Neuron (in vitro differentiated cells): ENCODE measurements at regions not wholly inside any gene's neighbourhood (a gene's known extent, or its start where the extent isn't known, plus 50 kb on each side); places are given as distances from the start of the nearest gene placed in this dataset.

Experiments used
- H2AFZ ChIP-seq: one replicate; pipeline ENCODE4 v1.6.1; 2013; ENCODE audit warnings: low read depth, mild to moderate bottlenecking, inconsistent platforms, low read length, moderate library complexity
- H3K27me3 ChIP-seq: one replicate; pipeline ENCODE4 v1.6.1; 2013; ENCODE audit warnings: low read length; ENCODE audit not compliant: insufficient read depth
- H3K36me3 ChIP-seq: one replicate; pipeline ENCODE4 v1.6.1; 2013; ENCODE audit warnings: low read length; ENCODE audit not compliant: insufficient read depth
- H3K4me1 ChIP-seq: one replicate; pipeline ENCODE4 v1.6.1; 2013; ENCODE audit warnings: low read length; ENCODE audit not compliant: insufficient read depth
- H3K4me3 ChIP-seq: 2 replicates; pipeline ENCODE4 v1.5.1; 2013; ENCODE audit warnings: mild to moderate bottlenecking, low read length, moderate library complexity
- H3K9me3 ChIP-seq: one replicate; pipeline ENCODE4 v1.6.1; 2013; ENCODE audit warnings: low read length

GRCh38 chr17:34847938-34848337 is 113.3 kb downstream of the CCT6B start:
- H3K27me3 ChIP-seq: peaks cover 8% of the 10 kb centered on the region
- H2AFZ ChIP-seq: no peak overlapping the region
- no peaks in the 10 kb centered on the region for H3K9me3 ChIP-seq
- H3K36me3 ChIP-seq: no peaks in the 10 kb centered on the region
- H3K4me3 ChIP-seq: no peak overlapping the region
- no peaks in the 10 kb centered on the region for H3K4me1 ChIP-seq

- no peak overlapping the region for H2AFZ ChIP-seq
These were observed 116.0 kb downstream of the CCT6B start for GRCh38 chr17:34845296-34845695.

GRCh38 chr17:34843682-34844081 is 117.6 kb downstream of the CCT6B start:
- H3K4me3 ChIP-seq: no peak overlapping the region
- H3K9me3 ChIP-seq: no peaks in the 10 kb centered on the region

More at GRCh38 chr17:34845296-34845695, 116.0 kb downstream of the CCT6B start:
- Histone ChIP-seq H3K4me3 (no peak overlapping the region), H3K9me3 (no peaks in the 10 kb centered on the region), H3K36me3 (no peaks in the 10 kb centered on the region), H3K4me1 (no peaks in the 10 kb centered on the region), H3K27me3 (peaks cover 8% of the 10 kb centered on the region)

DNA sequence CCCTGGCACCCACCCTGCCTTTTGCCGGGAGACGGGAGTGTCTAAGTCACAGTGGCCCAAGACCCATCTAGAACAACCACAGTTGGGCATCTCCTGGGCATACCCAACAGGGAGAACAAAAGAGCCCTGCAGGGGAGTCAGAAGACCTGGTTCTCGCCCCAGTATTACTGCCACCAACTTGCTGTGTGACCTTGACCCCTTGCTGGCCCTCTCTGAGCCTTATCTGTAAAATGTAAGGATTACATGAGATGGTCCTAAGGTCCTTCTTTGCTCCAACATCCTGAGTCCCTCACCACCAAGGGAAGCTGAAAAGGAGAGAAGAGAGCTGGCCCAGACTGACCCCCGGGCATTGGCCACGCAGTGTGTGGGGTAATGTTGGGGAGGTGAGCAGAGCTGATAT is 119.0 kb downstream of the CCT6B start:
- H3K4me3 ChIP-seq: no peak overlapping the region
- peaks cover 6% of the 10 kb centered on the region for H3K27me3 ChIP-seq
- H3K9me3 ChIP-seq: no peaks in the 10 kb centered on the region
- H3K36me3 ChIP-seq: no peaks in the 10 kb centered on the region
- H2AFZ ChIP-seq: no peak overlapping the region
- H3K4me1 ChIP-seq: no peaks in the 10 kb centered on the region

More at GRCh38 chr17:34843682-34844081, 117.6 kb downstream of the CCT6B start:
- no peak overlapping the region for H2AFZ ChIP-seq
- H3K27me3 ChIP-seq: peaks cover 8% of the 10 kb centered on the region
- no peaks in the 10 kb centered on the region for H3K36me3 ChIP-seq
- no peaks in the 10 kb centered on the region for H3K4me1 ChIP-seq

- Histone ChIP-seq H3K9me3 (no peaks in the 10 kb centered on the region), H3K4me1 (no peaks in the 10 kb centered on the region), H2AFZ (no peak overlapping the region), H3K4me3 (no peak overlapping the region), H3K36me3 (no peaks in the 10 kb centered on the region), H3K27me3 (peaks cover 4% of the 10 kb centered on the region)
These were observed 119.8 kb downstream of the CCT6B start for GRCh38 chr17:34841467-34841866.

- Histone ChIP-seq H3K4me3 (no peak overlapping the region), H3K27me3 (peaks cover 3% of the 10 kb centered on the region), H3K36me3 (no peaks in the 10 kb centered on the region), H3K9me3 (no peaks in the 10 kb centered on the region), H2AFZ (no peak overlapping the region), H3K4me1 (no peaks in the 10 kb centered on the region)
These were observed 120.5 kb downstream of the CCT6B start for GRCh38 chr17:34840750-34841149.

DNA sequence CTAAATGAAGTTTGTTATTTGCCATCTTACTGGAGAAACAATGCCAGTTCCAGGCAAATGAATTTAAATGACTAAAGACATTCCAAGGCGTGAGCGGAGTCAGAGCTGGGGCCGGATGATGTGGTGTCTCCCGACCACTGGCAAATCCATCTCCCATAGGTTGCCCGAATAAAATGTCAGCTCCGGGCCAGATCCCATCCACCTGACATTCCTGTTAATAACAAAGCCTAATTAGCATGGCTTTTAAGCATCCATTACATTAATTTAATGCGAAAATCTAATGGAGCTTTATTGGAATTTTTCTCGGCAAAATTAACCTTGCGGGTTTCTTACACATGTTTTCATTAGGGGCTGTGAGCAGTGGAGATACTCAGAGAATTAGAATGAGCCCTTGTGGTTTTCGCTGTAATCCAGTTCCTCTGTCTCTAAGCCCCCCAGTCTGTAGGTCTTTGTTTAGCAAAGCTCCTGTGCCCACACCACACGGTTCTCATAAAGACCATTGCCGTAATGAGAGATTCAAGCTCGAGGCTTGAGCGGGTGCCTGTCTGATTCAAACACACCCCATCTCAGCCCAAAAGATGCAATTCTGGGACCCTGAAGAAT is 123.3 kb downstream of the CCT6B start:
- Histone ChIP-seq H3K4me1 (no peaks in the 10 kb centered on the region), H3K27me3 (peaks cover 7% of the 10 kb centered on the region), H2AFZ (no peak overlapping the region), H3K4me3 (no peak overlapping the region), H3K9me3 (no peaks in the 10 kb centered on the region), H3K36me3 (no peaks in the 10 kb centered on the region)

DNA sequence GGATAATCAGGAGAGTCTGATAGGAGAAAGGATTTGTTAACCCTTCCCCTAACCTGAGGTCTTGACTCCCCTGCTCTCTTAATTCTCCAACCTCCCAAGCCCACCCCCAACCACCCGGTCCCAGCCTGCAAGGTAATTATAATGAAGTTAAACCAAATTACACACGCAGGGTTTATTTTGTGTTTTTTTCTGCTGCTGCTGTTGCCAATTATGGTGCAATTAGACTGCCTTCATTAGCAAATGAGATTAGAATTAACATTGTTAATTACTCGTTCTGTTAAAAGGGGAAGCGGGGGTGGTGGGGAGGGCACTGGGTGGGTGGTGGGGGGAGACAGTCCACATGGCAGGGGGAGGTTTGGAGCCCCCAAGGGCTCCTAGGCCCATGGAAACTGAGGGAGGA is 128.9 kb downstream of the CCT6B start:
- no peak overlapping the region for H3K4me3 ChIP-seq
- no peaks in the 10 kb centered on the region for H3K4me1 ChIP-seq
- H3K9me3 ChIP-seq: no peaks in the 10 kb centered on the region
- H3K36me3 ChIP-seq: no peaks in the 10 kb centered on the region
- H2AFZ ChIP-seq: no peak overlapping the region
- H3K27me3 ChIP-seq: peaks cover 14% of the 10 kb centered on the region

DNA sequence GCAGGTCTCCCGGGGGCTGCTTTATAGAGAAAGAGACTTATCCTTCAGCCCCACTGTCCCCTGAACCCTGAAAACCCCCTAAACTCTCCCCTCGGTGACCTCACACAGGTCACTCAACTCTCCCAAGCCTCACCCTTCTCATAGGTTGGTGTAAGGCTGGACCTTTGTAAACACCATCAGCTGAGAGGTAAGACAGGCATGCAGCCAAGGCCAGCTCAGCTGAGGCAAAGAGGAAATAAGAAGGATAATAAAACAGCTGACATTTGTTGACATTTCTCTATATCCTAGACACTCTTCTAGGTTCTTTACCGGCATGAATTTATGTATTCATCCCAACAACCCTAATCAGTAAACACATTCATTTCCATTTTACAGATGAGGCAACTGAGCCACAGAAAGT is 134.3 kb downstream of the CCT6B start:
- Histone ChIP-seq H3K9me3 (no peaks in the 10 kb centered on the region), H3K4me1 (no peaks in the 10 kb centered on the region), H3K36me3 (no peaks in the 10 kb centered on the region), H2AFZ (no peak overlapping the region), H3K4me3 (no peak overlapping the region), H3K27me3 (peaks cover 7% of the 10 kb centered on the region)

- no peak overlapping the region for H2AFZ ChIP-seq
- no peaks in the 10 kb centered on the region for H3K36me3 ChIP-seq
- no peaks in the 10 kb centered on the region for H3K9me3 ChIP-seq
- no peak overlapping the region for H3K4me3 ChIP-seq
- peaks cover 4% of the 10 kb centered on the region for H3K27me3 ChIP-seq
- no peaks in the 10 kb centered on the region for H3K4me1 ChIP-seq
These were observed 134.9 kb downstream of the CCT6B start for GRCh38 chr17:34826332-34826731.

GRCh38 chr17:34825884-34826283 is 135.4 kb downstream of the CCT6B start:
- Histone ChIP-seq H3K9me3 (no peaks in the 10 kb centered on the region), H3K27me3 (peaks cover 5% of the 10 kb centered on the region), H3K36me3 (no peaks in the 10 kb centered on the region), H3K4me1 (no peaks in the 10 kb centered on the region), H2AFZ (no peak overlapping the region), H3K4me3 (no peak overlapping the region)

GRCh38 chr17:34825102-34825501 is 136.2 kb downstream of the CCT6B start:
- Histone ChIP-seq H3K4me3 (no peak overlapping the region), H3K36me3 (no peaks in the 10 kb centered on the region), H3K9me3 (no peaks in the 10 kb centered on the region), H3K27me3 (peaks cover 7% of the 10 kb centered on the region), H2AFZ (no peak overlapping the region), H3K4me1 (no peaks in the 10 kb centered on the region)

- Histone ChIP-seq H2AFZ (no peak overlapping the region), H3K27me3 (peaks cover 4% of the 10 kb centered on the region), H3K9me3 (no peaks in the 10 kb centered on the region), H3K4me3 (no peak overlapping the region), H3K4me1 (no peaks in the 10 kb centered on the region), H3K36me3 (no peaks in the 10 kb centered on the region)
These were observed 138.2 kb downstream of the CCT6B start for GRCh38 chr17:34823023-34823422.
